ENCODE measurements at regions not wholly inside any gene's neighbourhood (a gene's known extent, or its start where the extent isn't known, plus 50 kb on each side); places are given as distances from the start of the nearest gene placed in this dataset.
A peak's percentile ranks its signal among the peaks of the same experiment; 100 is the strongest.

DNA sequence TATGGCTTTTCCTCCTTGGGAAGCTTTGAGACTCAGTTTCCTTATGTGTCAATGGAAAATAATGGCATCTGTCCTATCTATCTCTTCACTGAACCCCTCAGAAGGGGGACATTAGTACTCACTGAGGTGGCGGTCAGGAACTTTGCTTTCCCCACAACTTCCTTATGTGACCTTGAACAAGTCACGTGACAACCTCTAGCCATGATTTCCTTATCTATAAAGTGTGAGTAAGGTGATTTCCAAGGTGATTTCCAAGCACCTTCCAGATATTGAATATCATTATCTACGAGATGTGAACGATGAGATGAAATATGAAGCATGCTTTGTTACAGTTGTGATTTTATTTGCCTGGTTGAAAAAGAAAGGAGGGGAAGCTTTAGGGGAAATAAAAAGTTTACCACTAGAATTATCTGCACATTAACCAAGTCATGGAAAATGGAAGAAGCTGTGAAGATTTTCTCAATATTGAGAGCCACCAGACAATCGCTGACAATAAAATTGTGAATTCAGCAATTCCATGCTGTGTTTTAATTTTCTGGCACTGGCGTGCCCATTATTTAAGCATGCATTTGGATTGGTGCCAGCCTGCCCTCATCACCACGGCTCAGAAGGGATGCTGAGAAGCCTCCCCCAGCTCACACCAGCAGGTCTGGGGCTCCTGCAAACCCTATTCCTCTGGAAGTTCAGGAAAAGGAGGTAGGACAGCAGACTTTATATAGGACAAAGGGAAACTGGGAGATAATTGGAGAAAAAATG, 255.3 kb downstream of the CD83 start:
- DNase-seq (no peak), ATAC-seq (peak; percentile 85)
- H3K27ac Mint-ChIP-seq = peak overlapping the region; percentile 79
- peaks cover 3% of the 10 kb centered on the region for H3K36me3 Mint-ChIP-seq (ENCODE audit: low read depth)
- H3K27me3 Mint-ChIP-seq = no peaks in the 10 kb centered on the region
- H3K4me1 Mint-ChIP-seq = peaks cover 23% of the 10 kb centered on the region
- no peak overlapping the region for H3K4me3 Mint-ChIP-seq
- no peaks in the 10 kb centered on the region for H3K9me3 ChIP-seq (ENCODE audit: control insufficient read depth, low read length, poor library complexity, severe bottlenecking)

DNA sequence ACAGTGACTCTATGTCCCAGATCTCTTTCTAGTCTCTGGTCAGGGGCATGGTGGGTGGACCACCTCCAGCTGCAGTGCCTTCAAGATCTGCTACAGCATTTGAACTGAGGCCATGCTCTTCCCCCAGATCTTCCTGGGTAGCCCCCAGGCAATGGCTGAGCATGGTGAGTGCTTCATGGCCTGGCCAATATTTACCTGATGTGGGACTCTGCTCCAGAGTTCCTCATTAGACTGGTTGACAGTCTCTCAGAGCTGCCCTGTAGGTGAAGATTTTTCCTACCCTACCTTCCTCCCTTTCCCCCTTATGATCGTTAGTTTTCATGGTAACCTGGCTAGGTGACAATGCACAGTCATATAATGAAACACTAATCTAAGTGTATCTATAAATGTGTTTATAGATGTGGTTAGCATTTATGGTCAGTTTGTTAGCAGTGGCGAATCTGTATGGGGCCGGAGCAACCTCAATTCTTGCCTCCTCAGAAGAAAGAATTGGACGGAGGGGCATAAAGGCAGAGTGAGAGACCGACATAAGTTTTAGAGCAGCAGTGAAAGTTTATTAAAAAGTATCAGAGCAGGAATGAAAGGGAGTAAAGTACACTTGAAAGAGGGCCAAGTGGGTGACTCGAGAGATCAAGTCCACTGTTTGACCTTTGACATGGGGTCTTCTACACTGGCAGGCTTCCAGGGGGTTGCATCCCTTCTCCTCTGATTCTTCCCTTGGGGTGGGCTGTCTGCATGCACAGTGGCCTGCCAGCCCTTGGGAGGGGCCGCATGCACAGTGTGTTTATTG, 256.3 kb downstream of the CD83 start:
- no peaks in the 10 kb centered on the region for H3K9me3 ChIP-seq (ENCODE audit: control insufficient read depth, low read length, poor library complexity, severe bottlenecking)
- ATAC-seq (no peak), DNase-seq (no peak)
- Mint-ChIP-seq H3K27me3 (no peaks in the 10 kb centered on the region), H3K27ac (no peak overlapping the region), H3K4me1 (peaks cover 23% of the 10 kb centered on the region), H3K4me3 (no peak overlapping the region), H3K36me3 (ENCODE audit: low read depth) (peaks cover 5% of the 10 kb centered on the region)

DNA sequence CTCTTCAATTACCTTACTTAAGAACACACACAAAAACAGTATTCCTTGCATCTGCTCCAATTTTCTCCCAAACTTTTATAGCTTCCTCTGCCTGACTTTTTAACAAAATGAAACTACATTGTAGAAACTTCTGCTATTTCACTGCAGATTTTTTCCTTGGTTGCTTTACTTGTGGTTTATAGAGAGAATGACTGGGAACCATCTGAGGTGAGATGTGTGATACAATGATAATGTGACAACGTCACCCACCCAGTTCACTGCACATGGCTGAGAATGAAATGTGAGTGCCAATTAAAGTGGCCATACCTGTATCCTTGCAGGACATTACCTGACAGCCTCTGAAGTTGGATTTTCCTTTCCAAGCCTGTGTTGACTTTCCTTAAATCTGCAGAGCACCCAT, 258.4 kb downstream of the CD83 start:
- Mint-ChIP-seq H3K4me3 (no peak overlapping the region), H3K27me3 (peaks cover 4% of the 10 kb centered on the region), H3K36me3 (ENCODE audit: low read depth) (peaks cover 6% of the 10 kb centered on the region), H3K27ac (no peak overlapping the region), H3K4me1 (peaks cover 23% of the 10 kb centered on the region)
- DNase-seq = no peak
- H3K9me3 ChIP-seq (ENCODE audit: control insufficient read depth, low read length, poor library complexity, severe bottlenecking) = no peaks in the 10 kb centered on the region
- ATAC-seq = no peak

DNA sequence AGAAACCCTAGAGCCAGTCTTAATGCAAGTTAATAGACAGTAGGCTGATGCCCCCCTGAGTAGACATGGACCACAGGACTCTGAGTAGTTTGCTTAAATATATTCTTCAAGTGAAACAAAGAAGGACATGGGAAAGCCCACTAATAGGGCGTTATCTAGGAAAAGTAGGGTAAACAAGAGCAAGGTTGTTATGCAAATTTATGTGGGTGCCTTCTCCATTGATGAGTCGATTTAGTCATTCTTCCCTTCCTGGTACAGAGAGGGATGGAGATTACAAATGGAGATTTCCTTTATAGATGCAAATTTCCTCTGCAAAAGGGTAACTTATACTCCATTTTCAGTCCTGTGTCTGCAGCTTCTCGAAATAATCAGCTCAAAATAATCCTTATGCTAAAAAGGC, 262.0 kb downstream of the CD83 start:
- peaks cover 7% of the 10 kb centered on the region for H3K36me3 Mint-ChIP-seq (ENCODE audit: low read depth)
- H3K4me3 Mint-ChIP-seq = no peak overlapping the region
- no peaks in the 10 kb centered on the region for H3K9me3 ChIP-seq (ENCODE audit: control insufficient read depth, low read length, poor library complexity, severe bottlenecking)
- ATAC-seq (no peak), DNase-seq (no peak)
- peaks cover 4% of the 10 kb centered on the region for H3K27me3 Mint-ChIP-seq
- H3K27ac Mint-ChIP-seq = no peak overlapping the region
- H3K4me1 Mint-ChIP-seq = peaks cover 8% of the 10 kb centered on the region

DNA sequence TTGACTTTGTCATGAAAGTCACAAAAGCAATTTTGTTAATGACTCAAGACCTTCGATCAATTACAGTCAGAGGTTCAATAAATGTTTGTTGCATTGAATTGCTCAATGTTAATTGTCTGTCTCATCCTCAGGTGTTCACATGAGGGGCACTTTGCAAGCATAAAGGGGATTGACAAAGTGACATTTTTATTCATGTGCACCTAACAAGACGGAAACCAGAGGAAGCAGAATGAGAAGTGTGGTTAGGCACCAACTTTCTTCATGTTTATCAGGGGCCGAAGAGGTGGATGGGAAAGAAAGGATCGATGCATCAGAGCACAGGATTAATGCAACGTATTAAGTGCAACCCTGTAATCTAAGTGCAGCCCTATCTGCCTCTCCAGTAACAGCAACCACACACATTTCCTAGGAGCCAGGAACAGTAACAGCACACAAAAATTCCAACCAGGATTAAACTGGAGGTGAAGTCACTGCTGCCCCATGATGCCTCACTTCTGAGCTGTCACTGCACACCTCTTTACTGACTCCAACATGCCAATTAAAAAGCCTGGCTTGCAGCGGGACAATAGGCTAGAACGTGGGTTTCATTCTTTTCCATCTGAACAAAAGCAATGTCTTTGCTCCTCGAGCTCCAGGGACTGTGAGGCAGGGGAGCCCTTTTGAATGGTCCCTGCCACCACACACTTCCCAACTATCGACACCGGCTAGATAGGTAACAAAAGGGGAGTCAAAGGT, 262.7 kb downstream of the CD83 start:
- Mint-ChIP-seq H3K36me3 (ENCODE audit: low read depth) (peaks cover 7% of the 10 kb centered on the region), H3K27ac (no peak overlapping the region), H3K27me3 (peaks cover 4% of the 10 kb centered on the region), H3K4me1 (peaks cover 8% of the 10 kb centered on the region), H3K4me3 (no peak overlapping the region)
- no peaks in the 10 kb centered on the region for H3K9me3 ChIP-seq (ENCODE audit: control insufficient read depth, low read length, poor library complexity, severe bottlenecking)
- DNase-seq = no peak
- ATAC-seq = no peak

DNA sequence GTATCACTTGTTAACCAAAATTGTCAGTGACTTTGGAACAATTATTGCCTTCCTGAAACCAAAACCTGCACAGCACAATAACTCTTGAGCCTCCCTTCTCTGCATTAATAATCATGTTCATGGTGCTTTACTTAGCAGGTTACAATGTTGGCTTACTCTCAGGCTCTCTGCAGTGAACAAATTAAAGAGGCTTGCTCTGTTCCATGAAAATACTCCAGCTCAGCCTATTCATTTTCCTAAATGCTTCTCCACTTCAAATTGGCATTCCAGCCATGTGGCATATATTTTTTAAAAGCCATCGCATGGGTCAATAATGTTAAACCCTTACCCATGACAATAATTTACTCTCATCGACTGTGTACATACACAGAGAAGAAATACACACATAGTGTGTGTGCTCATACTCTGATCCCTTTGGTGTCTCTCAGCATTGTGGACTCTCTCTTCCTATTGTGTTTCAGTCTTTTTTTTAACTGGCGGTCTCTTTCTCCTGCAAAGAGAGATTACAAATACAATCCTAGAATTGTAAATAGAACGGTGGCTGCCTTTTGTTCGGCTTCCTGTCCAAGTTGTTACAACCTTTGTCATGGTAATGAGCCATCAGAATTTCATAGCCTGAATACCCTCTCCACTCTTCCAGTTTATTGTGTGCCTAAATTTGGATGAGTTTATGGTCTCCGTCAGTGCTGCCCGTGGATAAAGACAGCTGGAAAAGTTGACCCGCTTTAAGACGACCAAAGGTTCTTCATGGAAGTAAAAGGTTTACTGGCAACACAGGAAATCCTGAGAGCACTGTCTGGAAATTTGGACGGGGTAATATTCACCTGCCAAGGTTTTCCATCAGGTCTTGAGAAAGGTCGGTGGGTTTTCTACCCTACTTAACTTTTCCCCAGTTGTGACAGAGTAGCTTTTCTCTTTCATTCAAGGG, 263.6 kb downstream of the CD83 start:
- peak overlapping the region; percentile 2 for H3K27ac Mint-ChIP-seq
- peaks cover 4% of the 10 kb centered on the region for H3K36me3 Mint-ChIP-seq (ENCODE audit: low read depth)
- H3K27me3 Mint-ChIP-seq = peaks cover 4% of the 10 kb centered on the region
- H3K4me3 Mint-ChIP-seq = no peak overlapping the region
- H3K4me1 Mint-ChIP-seq = peaks cover 4% of the 10 kb centered on the region
- no peaks in the 10 kb centered on the region for H3K9me3 ChIP-seq (ENCODE audit: control insufficient read depth, low read length, poor library complexity, severe bottlenecking)
- DNase-seq (no peak), ATAC-seq (no peak)

DNA sequence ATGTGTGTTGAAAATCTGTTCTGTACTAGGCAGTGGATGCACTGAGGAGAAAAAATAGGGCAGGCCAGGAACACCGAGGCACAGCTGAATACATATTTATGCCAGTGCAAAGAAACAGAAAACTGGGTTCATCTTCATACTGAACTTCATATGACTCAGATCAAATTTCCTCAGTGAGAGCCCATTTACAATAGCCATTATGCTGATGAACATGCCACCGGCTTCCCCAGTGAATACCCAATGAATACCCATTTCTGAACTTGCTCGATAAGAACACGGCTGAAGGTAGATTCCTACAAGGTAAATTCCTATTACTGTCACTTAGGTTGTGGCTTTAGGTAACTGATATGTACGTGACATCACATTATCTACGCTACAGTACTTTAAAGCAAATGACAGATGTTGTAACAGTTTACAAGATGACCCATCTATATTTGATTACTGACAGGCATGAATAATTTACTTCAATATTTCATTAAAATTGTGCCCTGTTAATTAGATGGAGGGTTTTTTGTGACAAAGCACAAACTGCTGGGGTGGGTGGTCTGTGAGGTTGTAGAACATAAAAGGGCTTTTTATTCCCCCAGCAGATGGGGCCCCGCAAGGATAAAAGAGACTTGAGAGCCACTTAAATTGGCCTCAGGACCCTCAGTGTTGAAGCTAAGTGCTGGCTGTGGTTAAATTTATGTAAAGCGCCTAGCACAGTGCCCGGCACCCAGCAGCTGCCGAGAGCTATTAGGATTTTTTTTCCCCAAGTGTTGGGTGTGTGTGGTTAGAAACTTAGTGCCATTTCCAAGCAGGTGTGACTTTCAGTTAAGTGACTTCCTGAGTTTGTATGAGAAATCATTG, 264.5 kb downstream of the CD83 start:
- DNase-seq (no peak), ATAC-seq (no peak)
- no peak overlapping the region for H3K27ac Mint-ChIP-seq

DNA sequence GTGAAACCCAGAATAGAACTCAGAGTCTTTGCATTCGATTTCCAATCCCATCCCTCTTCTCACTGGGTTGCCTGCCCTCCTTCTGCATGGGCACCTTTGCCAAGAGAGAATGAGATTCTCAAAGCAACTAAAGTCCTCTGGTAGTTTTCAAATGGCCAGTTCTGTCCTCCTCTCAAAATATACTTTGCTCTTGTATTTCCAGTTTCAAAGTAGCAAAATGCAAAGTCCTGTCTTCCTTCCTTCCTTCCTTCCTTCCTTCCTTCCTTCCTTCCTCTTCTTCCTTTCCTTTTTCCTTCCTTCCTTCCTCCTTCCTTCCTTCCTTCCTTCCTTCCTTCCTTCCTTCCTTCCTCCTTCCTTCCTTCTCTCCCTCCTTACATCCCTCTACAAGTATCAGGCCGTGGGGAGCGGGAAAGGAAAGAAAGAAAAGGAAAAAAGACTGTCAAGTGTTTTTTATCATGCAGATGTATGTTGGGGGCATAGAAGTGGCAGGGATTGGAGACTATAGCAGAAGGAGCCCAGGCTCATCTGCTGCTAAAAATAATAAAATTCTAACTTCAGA, 265.2 kb downstream of the CD83 start:
- H3K4me1 Mint-ChIP-seq = peaks cover 4% of the 10 kb centered on the region
- H3K36me3 Mint-ChIP-seq (ENCODE audit: low read depth) = peaks cover 4% of the 10 kb centered on the region
- no peak for DNase-seq
- peaks cover 4% of the 10 kb centered on the region for H3K27me3 Mint-ChIP-seq
- no peak for ATAC-seq
- no peaks in the 10 kb centered on the region for H3K9me3 ChIP-seq (ENCODE audit: control insufficient read depth, low read length, poor library complexity, severe bottlenecking)
- H3K4me3 Mint-ChIP-seq = no peak overlapping the region
- no peak overlapping the region for H3K27ac Mint-ChIP-seq

More for the DNA sequence above, 264.5 kb downstream of the CD83 start:
- Mint-ChIP-seq H3K4me1 (peaks cover 4% of the 10 kb centered on the region), H3K27me3 (peaks cover 4% of the 10 kb centered on the region), H3K36me3 (ENCODE audit: low read depth) (peaks cover 4% of the 10 kb centered on the region), H3K4me3 (no peak overlapping the region)
- H3K9me3 ChIP-seq (ENCODE audit: control insufficient read depth, low read length, poor library complexity, severe bottlenecking) = no peaks in the 10 kb centered on the region

DNA sequence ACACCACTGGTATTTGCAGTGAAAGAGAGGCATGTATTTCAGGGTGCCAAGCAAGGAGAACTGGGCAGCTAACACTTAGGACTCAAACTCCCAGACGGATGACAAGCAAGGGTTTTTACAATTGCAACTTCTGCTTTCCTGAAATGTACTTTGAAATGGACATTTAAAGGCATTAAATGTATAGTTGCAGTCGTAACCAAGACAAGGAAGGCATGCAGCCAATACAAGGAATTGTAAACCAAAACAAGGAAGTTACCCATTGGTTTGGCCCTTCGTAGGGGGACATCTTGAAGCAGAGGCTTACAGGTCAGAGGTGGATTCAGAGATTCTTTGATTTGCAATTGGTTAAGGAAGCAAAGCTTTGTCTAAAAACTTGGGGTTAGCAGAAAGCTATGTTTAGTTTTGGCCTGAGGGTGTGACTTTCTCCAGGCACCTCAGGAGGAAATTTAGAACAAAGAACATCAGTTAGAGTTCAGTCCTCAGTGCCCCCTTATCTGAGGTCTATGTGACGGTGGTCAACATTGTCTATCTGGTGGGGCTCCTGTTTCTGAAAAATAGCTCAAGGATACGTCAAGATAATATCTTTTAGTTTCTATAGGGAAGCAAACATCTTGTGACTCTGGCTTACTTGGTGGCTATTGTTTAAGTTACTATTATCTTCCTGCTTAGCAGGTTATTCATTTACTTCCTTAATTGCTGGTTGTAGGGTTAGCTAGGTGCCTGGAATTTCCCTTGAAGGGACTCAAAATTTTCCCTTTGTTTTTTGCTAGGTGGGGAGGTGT, 266.0 kb downstream of the CD83 start:
- peak; percentile 6 for ATAC-seq
- peaks cover 4% of the 10 kb centered on the region for H3K27me3 Mint-ChIP-seq

DNA sequence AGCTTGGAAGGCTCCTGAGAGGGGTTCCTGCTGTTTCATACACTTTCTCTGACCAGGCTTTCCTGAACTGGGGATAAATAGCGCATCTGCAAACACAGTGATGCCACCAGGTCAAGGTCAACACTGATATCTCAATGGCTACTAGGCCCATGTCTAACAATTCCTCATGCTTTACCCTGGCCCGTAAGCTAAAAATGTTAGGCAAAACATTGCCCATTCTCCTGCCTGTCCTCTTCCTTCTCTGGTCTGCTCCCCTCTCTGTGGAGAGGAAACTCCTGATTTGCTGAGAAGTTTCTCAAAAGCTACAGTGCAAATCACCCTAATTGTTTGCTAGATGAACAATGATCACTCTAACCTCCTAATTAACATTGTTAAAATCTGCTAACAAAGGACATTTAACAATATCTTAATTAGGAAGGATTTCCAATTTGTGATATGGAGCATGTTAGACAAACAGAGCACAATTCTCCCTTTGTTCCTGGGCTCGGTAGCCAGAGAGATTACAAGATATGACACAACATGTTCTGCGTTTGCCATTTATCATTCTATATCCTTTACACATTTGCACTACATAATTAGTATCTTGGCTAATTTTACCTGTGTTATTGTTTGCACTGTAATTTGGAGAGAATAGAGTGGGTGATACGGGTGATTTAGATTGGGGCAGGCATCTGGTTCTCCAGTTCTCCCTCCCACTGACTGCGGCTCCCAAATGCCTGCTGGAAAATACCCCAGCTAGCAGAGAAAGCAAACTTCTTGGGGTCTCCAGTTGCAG, 266.8 kb downstream of the CD83 start:
- Mint-ChIP-seq H3K36me3 (ENCODE audit: low read depth) (peaks cover 3% of the 10 kb centered on the region), H3K4me3 (peak overlapping the region; percentile 19), H3K27ac (no peak overlapping the region), H3K27me3 (peaks cover 4% of the 10 kb centered on the region), H3K4me1 (peaks cover 4% of the 10 kb centered on the region)
- no peak for DNase-seq
- ATAC-seq = no peak
- no peaks in the 10 kb centered on the region for H3K9me3 ChIP-seq (ENCODE audit: control insufficient read depth, low read length, poor library complexity, severe bottlenecking)

More for the DNA sequence above, 266.0 kb downstream of the CD83 start:
- Mint-ChIP-seq H3K4me3 (no peak overlapping the region), H3K27ac (no peak overlapping the region), H3K36me3 (ENCODE audit: low read depth) (peaks cover 3% of the 10 kb centered on the region), H3K4me1 (peaks cover 4% of the 10 kb centered on the region)
- DNase-seq = no peak
- H3K9me3 ChIP-seq (ENCODE audit: control insufficient read depth, low read length, poor library complexity, severe bottlenecking) = no peaks in the 10 kb centered on the region

DNA sequence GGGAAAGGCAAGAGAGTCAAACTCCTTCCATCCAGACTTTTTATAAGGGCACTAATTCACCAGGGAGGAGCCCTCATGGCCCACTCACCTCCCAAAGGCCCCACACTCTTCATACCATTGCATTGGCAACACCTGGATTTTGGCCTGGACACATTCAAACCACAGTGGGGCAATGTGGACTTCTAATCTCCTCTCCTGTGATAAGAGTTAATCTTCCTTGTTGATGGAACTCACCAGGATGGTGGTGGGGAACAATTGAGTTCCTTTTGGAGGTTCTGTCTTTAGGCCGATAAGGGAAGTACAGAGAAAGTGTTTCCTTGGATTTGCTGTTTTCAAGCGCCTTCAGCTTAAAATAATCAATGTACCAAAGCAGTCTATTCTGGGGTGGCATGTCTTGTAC, 268.7 kb downstream of the CD83 start:
- no peaks in the 10 kb centered on the region for H3K9me3 ChIP-seq (ENCODE audit: control insufficient read depth, low read length, poor library complexity, severe bottlenecking)
- H3K36me3 Mint-ChIP-seq (ENCODE audit: low read depth) = no peaks in the 10 kb centered on the region
- DNase-seq (no peak), ATAC-seq (no peak)
- H3K27me3 Mint-ChIP-seq = no peaks in the 10 kb centered on the region
- H3K4me1 Mint-ChIP-seq = peaks cover 4% of the 10 kb centered on the region
- H3K4me3 Mint-ChIP-seq = no peak overlapping the region
- H3K27ac Mint-ChIP-seq = no peak overlapping the region
